H9 (cell line): ENCODE measurements at regions not wholly inside any gene's neighbourhood (a gene's known extent, or its start where the extent isn't known, plus 50 kb on each side); places are given as distances from the start of the nearest gene placed in this dataset.

Experiments
- DNase-seq: peaks from one replicate; pipeline ENCODE4 v3.0.0-alpha.2; 2017
- H2AFZ ChIP-seq: one replicate; pipeline ENCODE4 v1.6.1; 2013; ENCODE audit warnings: mild to moderate bottlenecking, low read length, control low read depth, moderate library complexity
- H2AK5ac ChIP-seq: 2 replicates; pipeline ENCODE4 v1.6.1; 2013; ENCODE audit warnings: low read length, control low read depth, mixed read lengths; ENCODE audit not compliant: insufficient read length
- H2BK120ac ChIP-seq: one replicate; pipeline ENCODE4 v1.6.1; 2013; ENCODE audit warnings: low read depth, mild to moderate bottlenecking, low read length, control low read depth, inconsistent platforms; ENCODE audit not compliant: poor library complexity, severe bottlenecking
- H2BK12ac ChIP-seq: 2 replicates; pipeline ENCODE4 v1.6.1; 2013; ENCODE audit warnings: low read length, control low read depth, mixed read lengths, low read depth; ENCODE audit not compliant: insufficient read length
- H2BK15ac ChIP-seq: 2 replicates; pipeline ENCODE4 v1.6.1; 2013; ENCODE audit warnings: low read depth, low read length, control low read depth
- H2BK20ac ChIP-seq: one replicate; pipeline ENCODE4 v1.6.1; 2013; ENCODE audit warnings: low read depth, mild to moderate bottlenecking, low read length, control low read depth, inconsistent platforms; ENCODE audit not compliant: poor library complexity, severe bottlenecking
- H2BK5ac ChIP-seq: 2 replicates; pipeline ENCODE4 v1.6.1; 2013; ENCODE audit warnings: low read length, control low read depth, mixed read lengths; ENCODE audit not compliant: insufficient read length
- H3K14ac ChIP-seq: 2 replicates; pipeline ENCODE4 v1.6.1; 2013; ENCODE audit warnings: low read length, control low read depth; ENCODE audit not compliant: insufficient read depth
- H3K18ac ChIP-seq: 2 replicates; pipeline ENCODE4 v1.6.1; 2013; ENCODE audit warnings: low read depth, mild to moderate bottlenecking, mixed read lengths, low read length, control low read depth; ENCODE audit not compliant: insufficient read length
- H3K23ac ChIP-seq: 2 replicates; pipeline ENCODE4 v1.6.1; 2013; ENCODE audit warnings: low read length, control low read depth, mixed read lengths, low read depth; ENCODE audit not compliant: insufficient read length
- H3K23me2 ChIP-seq: 2 replicates; pipeline ENCODE4 v1.6.1; 2013; ENCODE audit warnings: low read depth, mild to moderate bottlenecking, mixed read lengths, low read length, control low read depth; ENCODE audit not compliant: insufficient read length, poor library complexity, severe bottlenecking
- H3K27ac ChIP-seq: 2 replicates; pipeline ENCODE4 v1.5.1; 2013; ENCODE audit warnings: low read length, control low read depth, mixed read lengths, low read depth; ENCODE audit not compliant: insufficient read length
- H3K27me3 ChIP-seq: 2 replicates; pipeline ENCODE4 v1.6.1; 2013; ENCODE audit warnings: low read length, control low read depth, inconsistent platforms; ENCODE audit not compliant: insufficient read depth
- H3K4ac ChIP-seq: 2 replicates; pipeline ENCODE4 v1.6.1; 2013; ENCODE audit warnings: low read depth, mild to moderate bottlenecking, control low read depth, inconsistent platforms, low read length, moderate library complexity
- H3K4me1 ChIP-seq: 2 replicates; pipeline ENCODE4 v1.6.1; 2013; ENCODE audit warnings: low read length, control low read depth, inconsistent platforms; ENCODE audit not compliant: insufficient read depth
- H3K4me2 ChIP-seq: 2 replicates; pipeline ENCODE4 v1.6.1; 2013; ENCODE audit warnings: low read length, control low read depth, mixed read lengths; ENCODE audit not compliant: insufficient read length, insufficient read depth
- H3K56ac ChIP-seq: 2 replicates; pipeline ENCODE4 v1.6.1; 2013; ENCODE audit warnings: low read depth, mild to moderate bottlenecking, mixed read lengths, low read length, control low read depth; ENCODE audit not compliant: insufficient read length
- H3K79me1 ChIP-seq: 2 replicates; pipeline ENCODE4 v1.6.1; 2013; ENCODE audit warnings: low read depth, mild to moderate bottlenecking, moderate library complexity, low read length, control low read depth, inconsistent platforms; ENCODE audit not compliant: insufficient read depth, poor library complexity, severe bottlenecking
- H3K79me2 ChIP-seq: 2 replicates; pipeline ENCODE4 v1.6.1; 2013; ENCODE audit warnings: low read length, control low read depth, inconsistent platforms; ENCODE audit not compliant: insufficient read depth
- H3K9ac ChIP-seq: 2 replicates; pipeline ENCODE4 v1.6.1; 2013; ENCODE audit warnings: low read length, control low read depth, mixed read lengths; ENCODE audit not compliant: insufficient read length; ENCODE audit errors: extremely low read depth
- H3K9me3 ChIP-seq: one replicate; pipeline ENCODE4 v1.6.1; 2013; ENCODE audit warnings: low read depth, low read length, inconsistent platforms; ENCODE audit not compliant: control insufficient read depth
- H3T11ph ChIP-seq: one replicate; pipeline ENCODE4 v1.6.1; 2013; ENCODE audit warnings: mild to moderate bottlenecking, low read length, control low read depth, inconsistent platforms
- H4K20me1 ChIP-seq: one replicate; pipeline ENCODE4 v1.6.1; 2013; ENCODE audit not compliant: control insufficient read depth, insufficient read length, insufficient read depth
- H4K5ac ChIP-seq: 2 replicates; pipeline ENCODE4 v1.6.1; 2013; ENCODE audit warnings: low read depth, mild to moderate bottlenecking, mixed read lengths, low read length, control low read depth; ENCODE audit not compliant: insufficient read length
- H4K8ac ChIP-seq: replicated peaks from 2 replicates; pipeline ENCODE4 v1.6.1; 2013; ENCODE audit warnings: low read length, control low read depth, mixed read lengths, low read depth; ENCODE audit not compliant: insufficient read length
- H4K91ac ChIP-seq: 2 replicates; pipeline ENCODE4 v1.6.1; 2013; ENCODE audit warnings: low read depth, mild to moderate bottlenecking, moderate library complexity, mixed read lengths, low read length, control low read depth; ENCODE audit not compliant: insufficient read length
- H3K27ac Mint-ChIP-seq, 3 experiments: 2 replicates in 2 of 3; 3 replicates in 1 of 3; pipeline ENCODE4 v1.8.0; 2020 to 2021; ENCODE audit warnings: mixed read lengths in 3 of 3, mild to moderate bottlenecking in 1 of 3, moderate library complexity in 1 of 3
- H3K27me3 Mint-ChIP-seq: 2 replicates; pipeline ENCODE4 v1.8.0; 2021; ENCODE audit warnings: low read depth, mild to moderate bottlenecking, moderate library complexity, mixed read lengths
- H3K36me3 Mint-ChIP-seq, 3 experiments: 2 replicates in 2 of 3; 3 replicates in 1 of 3; pipeline ENCODE4 v1.8.0; 2020 to 2021; ENCODE audit warnings: low read depth in 3 of 3, mixed read lengths in 3 of 3; ENCODE audit not compliant: insufficient read depth in 1 of 3
- H3K4me1 Mint-ChIP-seq, 2 experiments: 2 replicates each; pipeline ENCODE4 v1.8.0; 2020; ENCODE audit warnings: mixed read lengths in 2 of 2
- H3K4me3 Mint-ChIP-seq, 2 experiments: 2 replicates in 1 of 2; 3 replicates in 1 of 2; pipeline ENCODE4 v1.8.0; 2020 to 2021; ENCODE audit warnings: mild to moderate bottlenecking in 2 of 2, mixed read lengths in 2 of 2, moderate library complexity in 1 of 2
- H3K9me3 Mint-ChIP-seq, 2 experiments: 2 replicates in 1 of 2; 3 replicates in 1 of 2; pipeline ENCODE4 v1.8.0; 2020; ENCODE audit warnings: mild to moderate bottlenecking in 2 of 2, mixed read lengths in 2 of 2, moderate library complexity in 1 of 2
- CTCF ChIP-seq: fragments of 200-600 bp; sonication (generic); conservative IDR thresholded peaks from 3 replicates; pipeline ENCODE4 v1.8.0; 2021; ENCODE audit warnings: antibody characterized with exemption, mild to moderate bottlenecking
- WGBS: extraction: QIAGEN DNeasy Blood & Tissue Kit; methylation state at CpG from one replicate; pipeline ENCODE4 v1.1.7; 2013; ENCODE audit warnings: missing lambda C conversion rate, low lambda C conversion rate, mixed read lengths; ENCODE audit not compliant: insufficient read length; ENCODE audit errors: extremely low coverage; 5-methylcytosine and 5-hydroxymethylcytosine counted together

GRCh38 chrX:26032111-26032912 lies 105.8 kb upstream of the MAGEB18 start:
- no peaks in the 10 kb centered on the region for H3K27me3 ChIP-seq
- H3K9me3 Mint-ChIP-seq, result peaks cover 41 to 46% of the 10 kb centered on the region in 2 experiments
- no peak overlapping the region for H3K23ac ChIP-seq
- no peak overlapping the region for H4K91ac ChIP-seq
- peaks cover 16% of the 10 kb centered on the region for H3K9me3 ChIP-seq
- no peak for TF ChIP-seq CTCF
- no peaks in the 10 kb centered on the region for H3K4me1 Mint-ChIP-seq
- H3K23me2 ChIP-seq, result no peaks in the 10 kb centered on the region
- no peak overlapping the region for H2BK20ac ChIP-seq
- no peak overlapping the region for H3K4me2 ChIP-seq
- no peaks in the 10 kb centered on the region for H4K20me1 ChIP-seq
- H2BK5ac ChIP-seq, result no peak overlapping the region
- no peak overlapping the region for H3K56ac ChIP-seq
- H3K79me2 ChIP-seq, result no peaks in the 10 kb centered on the region
- H3K27ac Mint-ChIP-seq, result no peak overlapping the region
- H4K8ac ChIP-seq, result no peak overlapping the region
- no peak for DNase-seq
- no peak overlapping the region for H3K14ac ChIP-seq
- H3K18ac ChIP-seq, result no peak overlapping the region
- H3K4ac ChIP-seq, result no peak overlapping the region
- H3K9ac ChIP-seq, result no peak overlapping the region
- H4K5ac ChIP-seq, result no peak overlapping the region
- no peak overlapping the region for H2BK120ac ChIP-seq
- H2AFZ ChIP-seq, result no peak overlapping the region
- H3T11ph ChIP-seq, result no peak overlapping the region
- no peak overlapping the region for H2BK12ac ChIP-seq
- no peak overlapping the region for H3K4me3 Mint-ChIP-seq
- H2BK15ac ChIP-seq, result no peak overlapping the region
- H2AK5ac ChIP-seq, result no peak overlapping the region
- no peaks in the 10 kb centered on the region for H3K4me1 ChIP-seq
- no peaks in the 10 kb centered on the region for H3K27me3 Mint-ChIP-seq
- H3K36me3 Mint-ChIP-seq, result no peaks in the 10 kb centered on the region
- WGBS, result no CpG with 5 or more reads among the region's 4 CpGs
- no peaks in the 10 kb centered on the region for H3K79me1 ChIP-seq
- H3K27ac ChIP-seq, result no peak overlapping the region
